Prostate gland (tissue), 2 donors: ENCODE measurements at regions not wholly inside any gene's neighbourhood (a gene's known extent, or its start where the extent isn't known, plus 50 kb on each side); places are given as distances from the start of the nearest gene placed in this dataset.

Experiments
- CTCF ChIP-seq, 4 experiments: fragments of 200-600 bp in 2 of 4; fragments of 450-650 bp in 2 of 4; sonication (generic) in 2 of 4; IDR thresholded peaks; 1 replicate in 3 of 4; 2 replicates in 1 of 4; pipeline ENCODE4 v1.5.1; 2016 to 2019; ENCODE audit warnings: antibody characterized with exemption in 4 of 4, mild to moderate bottlenecking in 2 of 4, moderate library complexity in 2 of 4
- POLR2A ChIP-seq: fragments of 450-650 bp; IDR thresholded peaks from one replicate; pipeline ENCODE4 v1.6.1; 2016; ENCODE audit warnings: antibody characterized with exemption, mild to moderate bottlenecking

GRCh38 chr2:84224121-84224520 lies 235.0 kb downstream of the SUCLG1 start:
- TF ChIP-seq CTCF (IDR thresholded peaks at IDR 0.05): no peak
- TF ChIP-seq POLR2A: no peak
